Uterus (tissue), 3 donors: ENCODE measurements at regions not wholly inside any gene's neighbourhood (a gene's known extent, or its start where the extent isn't known, plus 50 kb on each side); places are given as distances from the start of the nearest gene placed in this dataset.

Source experiments
- DNase-seq, 2 donors: peaks; one replicate each; pipeline ENCODE4 v3.0.0-alpha.2; 2019 to 2020
- H3K27ac ChIP-seq, 2 donors: fragments of 200-600 bp; sonication (generic); 1 replicate in 1 of 2; 2 replicates in 1 of 2; pipeline ENCODE4 v1.5.1; 2016 to 2018
- H3K27me3 ChIP-seq, 2 donors: fragments of 200-600 bp; sonication (generic); one replicate each; pipeline ENCODE4 v1.5.1; 2018 to 2019; ENCODE audit warnings: control low read depth in 1 of 2
- H3K36me3 ChIP-seq, 2 donors: fragments of 200-600 bp; sonication (generic); one replicate each; pipeline ENCODE4 v1.5.1; 2019; ENCODE audit warnings: control low read depth in 1 of 2
- H3K4me1 ChIP-seq, 2 donors: fragments of 200-600 bp; sonication (generic); one replicate each; pipeline ENCODE4 v1.5.1; 2018 to 2019; ENCODE audit warnings: control low read depth in 1 of 2
- H3K4me3 ChIP-seq, 2 donors: fragments of 200-600 bp; sonication (generic); 1 replicate in 1 of 2; 2 replicates in 1 of 2; pipeline ENCODE4 v1.5.1; 2018 to 2019; ENCODE audit warnings: mild to moderate bottlenecking in 1 of 2
- H3K9me3 ChIP-seq, 2 donors: fragments of 200-600 bp; sonication (generic); one replicate each; pipeline ENCODE4 v1.5.1; 2019; ENCODE audit warnings: control low read depth in 1 of 2
- POLR2A ChIP-seq, 2 donors: fragments of 450-650 bp; IDR thresholded peaks; one replicate each; pipeline ENCODE4 v1.6.1; 2016; ENCODE audit warnings: antibody characterized with exemption in 2 of 2, mild to moderate bottlenecking in 1 of 2, moderate library complexity in 1 of 2
- intact Hi-C: fragments of 100-400 bp; cut with DNase I; formaldehyde crosslinking; loops from one replicate; pipeline ENCODE4 v1.15.1; 2023; ENCODE audit warnings: low total_unique reads
- TF ChIP-seq, protein P1 (sequence below), 4 experiments: fragments of 200-600 bp in 2 of 4; fragments of 450-650 bp in 2 of 4; sonication (generic) in 2 of 4; IDR thresholded peaks; one replicate each; pipeline ENCODE4 v1.5.1; 2016 to 2019; ENCODE audit warnings: antibody characterized with exemption in 4 of 4, mild to moderate bottlenecking in 2 of 4, moderate library complexity in 1 of 4
- donor health status: DM: yes; HTN: yes; CAD: no.

DNA sequence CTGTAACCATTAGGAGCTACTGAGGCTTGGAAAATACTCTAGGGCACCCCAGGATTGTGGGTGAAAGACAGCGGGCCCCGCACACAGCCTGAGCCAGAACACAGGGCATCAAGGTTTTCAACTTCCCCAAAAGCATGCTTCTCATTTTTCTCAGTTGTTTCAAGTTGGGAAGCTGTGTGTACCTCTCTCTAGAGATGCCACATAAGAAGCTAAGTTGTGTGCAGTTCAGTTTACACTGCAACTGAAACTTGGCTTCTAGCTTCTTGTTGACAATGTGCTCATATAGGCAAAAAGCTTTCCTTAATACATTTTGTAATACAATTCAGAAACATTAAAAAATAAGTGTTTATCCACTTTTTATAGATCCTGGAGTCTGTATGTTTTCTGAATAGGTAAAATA lies 88.1 kb upstream of the PTPRR start:
- Histone ChIP-seq H3K4me1 (no peaks in the 10 kb centered on the region), H3K27me3 (no peaks in the 10 kb centered on the region), H3K4me3 (no peak overlapping the region), H3K27ac (no peak overlapping the region), H3K36me3 (no peaks in the 10 kb centered on the region), H3K9me3 (no peaks in the 10 kb centered on the region)
- intact Hi-C loops: no loop called here
- DNase-seq: no peak
- TF ChIP-seq POLR2A (IDR thresholded peaks at IDR 0.05): no peak
- TF ChIP-seq, protein P1, sequence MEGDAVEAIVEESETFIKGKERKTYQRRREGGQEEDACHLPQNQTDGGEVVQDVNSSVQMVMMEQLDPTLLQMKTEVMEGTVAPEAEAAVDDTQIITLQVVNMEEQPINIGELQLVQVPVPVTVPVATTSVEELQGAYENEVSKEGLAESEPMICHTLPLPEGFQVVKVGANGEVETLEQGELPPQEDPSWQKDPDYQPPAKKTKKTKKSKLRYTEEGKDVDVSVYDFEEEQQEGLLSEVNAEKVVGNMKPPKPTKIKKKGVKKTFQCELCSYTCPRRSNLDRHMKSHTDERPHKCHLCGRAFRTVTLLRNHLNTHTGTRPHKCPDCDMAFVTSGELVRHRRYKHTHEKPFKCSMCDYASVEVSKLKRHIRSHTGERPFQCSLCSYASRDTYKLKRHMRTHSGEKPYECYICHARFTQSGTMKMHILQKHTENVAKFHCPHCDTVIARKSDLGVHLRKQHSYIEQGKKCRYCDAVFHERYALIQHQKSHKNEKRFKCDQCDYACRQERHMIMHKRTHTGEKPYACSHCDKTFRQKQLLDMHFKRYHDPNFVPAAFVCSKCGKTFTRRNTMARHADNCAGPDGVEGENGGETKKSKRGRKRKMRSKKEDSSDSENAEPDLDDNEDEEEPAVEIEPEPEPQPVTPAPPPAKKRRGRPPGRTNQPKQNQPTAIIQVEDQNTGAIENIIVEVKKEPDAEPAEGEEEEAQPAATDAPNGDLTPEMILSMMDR (IDR thresholded peaks at IDR 0.05): no peak

DNA sequence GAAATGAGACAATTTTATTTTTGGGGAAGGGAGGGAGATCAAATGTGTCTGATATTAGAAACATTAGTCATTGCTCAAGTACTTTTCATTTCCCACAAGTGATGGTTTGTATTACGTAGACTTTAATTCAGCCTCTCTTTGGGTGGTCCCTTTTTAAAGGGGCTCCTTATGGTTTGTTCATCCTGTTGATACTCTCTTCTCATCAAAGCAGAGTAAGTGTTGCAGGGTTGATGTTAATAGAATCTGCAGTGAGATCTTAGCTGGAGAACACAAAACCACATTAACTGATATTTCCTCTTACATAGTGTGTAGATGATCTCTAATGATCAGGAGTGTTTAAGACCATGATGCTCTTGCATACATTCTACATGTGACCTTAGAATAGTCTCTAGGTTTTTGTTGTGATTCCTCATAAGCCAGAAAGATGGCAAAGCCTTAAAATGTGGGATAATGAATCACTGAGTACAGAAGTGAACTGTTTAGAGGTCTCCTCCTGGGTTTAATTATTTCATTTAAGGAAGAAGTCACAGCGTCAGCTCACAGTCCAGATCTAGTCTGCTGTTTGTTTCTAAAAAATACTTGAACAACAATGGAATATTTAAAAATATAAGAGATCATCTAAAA lies 87.4 kb upstream of the PTPRR start:
- Histone ChIP-seq H3K36me3 (no peaks in the 10 kb centered on the region), H3K9me3 (no peaks in the 10 kb centered on the region), H3K4me3 (no peak overlapping the region), H3K4me1 (no peaks in the 10 kb centered on the region), H3K27me3 (no peaks in the 10 kb centered on the region), H3K27ac (no peak overlapping the region)
- intact Hi-C loops: no loop called here
- DNase-seq: no peak
- no peak for TF ChIP-seq POLR2A (IDR thresholded peaks at IDR 0.05)
- TF ChIP-seq, protein P1 (IDR thresholded peaks at IDR 0.05): no peak

DNA sequence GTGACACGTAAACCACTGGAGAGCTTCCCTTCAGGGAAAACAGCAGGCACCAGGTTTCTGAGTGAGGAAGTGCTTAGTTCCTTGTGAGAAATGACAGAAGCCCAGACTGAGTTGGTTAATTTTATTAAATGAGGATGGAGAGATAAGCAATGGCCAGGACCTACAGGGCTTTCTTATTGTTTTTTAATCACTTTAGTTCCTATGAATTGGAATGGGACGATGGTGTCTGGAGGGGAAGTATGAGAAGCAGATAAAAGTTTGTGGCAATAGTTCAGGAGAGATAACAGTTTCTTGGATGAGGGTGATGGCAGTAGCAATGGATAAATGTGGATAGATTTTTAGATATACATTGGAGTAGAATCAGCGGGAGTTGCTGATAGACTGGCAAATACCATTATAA lies 86.5 kb upstream of the PTPRR start:
- no peaks in the 10 kb centered on the region for H3K36me3 ChIP-seq
- no peaks in the 10 kb centered on the region for H3K4me1 ChIP-seq
- intact Hi-C loops: no loop called here
- no peak overlapping the region for H3K27ac ChIP-seq
- H3K9me3 ChIP-seq: no peaks in the 10 kb centered on the region
- TF ChIP-seq, protein P1 (IDR thresholded peaks at IDR 0.05): no peak
- TF ChIP-seq POLR2A (IDR thresholded peaks at IDR 0.05): no peak
- no peaks in the 10 kb centered on the region for H3K27me3 ChIP-seq
- H3K4me3 ChIP-seq: no peak overlapping the region
- DNase-seq: no peak

DNA sequence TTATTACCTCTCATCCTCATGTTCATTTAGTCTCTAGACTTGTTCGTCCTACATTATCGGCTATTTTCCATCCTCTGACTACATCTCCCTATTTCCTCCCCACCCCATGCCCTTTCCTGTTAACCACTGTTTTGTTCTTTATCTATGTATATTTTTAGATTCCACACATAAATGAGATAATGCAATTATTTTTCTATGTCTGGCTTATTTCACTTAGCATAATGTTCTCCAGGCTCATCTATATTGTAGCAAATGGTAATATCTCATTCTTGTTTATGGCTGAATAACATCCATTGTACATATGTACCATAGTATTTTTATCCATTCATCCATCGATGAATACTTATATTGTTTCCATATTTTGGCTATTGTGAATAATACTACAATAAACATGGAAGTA lies 84.6 kb upstream of the PTPRR start:
- H3K4me1 ChIP-seq: no peaks in the 10 kb centered on the region
- H3K36me3 ChIP-seq: no peaks in the 10 kb centered on the region
- H3K4me3 ChIP-seq: no peak overlapping the region
- intact Hi-C loops: no loop called here
- H3K9me3 ChIP-seq: no peaks in the 10 kb centered on the region
- TF ChIP-seq, protein P1 (IDR thresholded peaks at IDR 0.05): no peak
- no peak for TF ChIP-seq POLR2A (IDR thresholded peaks at IDR 0.05)
- DNase-seq: no peak
- H3K27me3 ChIP-seq: no peaks in the 10 kb centered on the region
- H3K27ac ChIP-seq: no peak overlapping the region

DNA sequence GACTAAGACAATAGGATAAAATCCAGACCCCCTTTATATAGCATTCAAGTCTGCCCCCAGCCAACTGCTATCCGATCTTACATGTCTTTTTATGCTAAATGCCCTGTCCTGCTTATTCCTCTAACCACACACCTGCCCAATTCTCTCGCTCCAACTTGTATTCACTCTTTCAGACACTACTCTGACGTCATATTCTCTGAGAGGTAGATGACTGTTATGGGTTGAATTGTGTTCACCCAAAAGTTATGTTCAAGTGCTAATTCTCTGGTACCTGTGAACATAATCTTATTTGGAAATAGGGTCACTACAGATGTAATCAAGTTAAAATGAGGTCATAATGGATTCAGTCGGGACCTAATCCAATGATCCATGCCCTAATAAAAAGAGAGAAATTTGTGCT lies 84.0 kb upstream of the PTPRR start:
- DNase-seq: no peak
- H3K4me1 ChIP-seq: no peaks in the 10 kb centered on the region
- H3K4me3 ChIP-seq: no peak overlapping the region
- TF ChIP-seq, protein P1 (IDR thresholded peaks at IDR 0.05): no peak
- no peak for TF ChIP-seq POLR2A (IDR thresholded peaks at IDR 0.05)
- no peak overlapping the region for H3K27ac ChIP-seq
- no peaks in the 10 kb centered on the region for H3K27me3 ChIP-seq
- H3K36me3 ChIP-seq: no peaks in the 10 kb centered on the region
- no peaks in the 10 kb centered on the region for H3K9me3 ChIP-seq
- intact Hi-C loops: no loop called here
